GM21423 (cell line): ENCODE measurements at regions not wholly inside any gene's neighbourhood (a gene's known extent, or its start where the extent isn't known, plus 50 kb on each side); places are given as distances from the start of the nearest gene placed in this dataset.
A peak's percentile ranks its signal among the peaks of the same experiment; 100 is the strongest.
"Not testable (repeated sequence)": the region's sequence is repeated elsewhere in the genome, so short reads cannot be mapped to it uniquely, and the experiment has no call there.

Experiments used
- ATAC-seq: cut with Tn5 transposase; IDR thresholded peaks from one replicate; pipeline ENCODE4 v1.9.1; 2021; ENCODE audit warnings: mild to moderate bottlenecking, moderate library complexity; ENCODE audit not compliant: unreplicated experiment

- no peak for ATAC-seq
These were observed 57.0 kb downstream of the PCDH20 start for GRCh38 chr13:61358599-61358998.

GRCh38 chr13:61350341-61350740 lies 65.3 kb downstream of the PCDH20 start:
- ATAC-seq, result no peak

GRCh38 chr13:61339054-61339621 lies 76.5 kb downstream of the PCDH20 start:
- ATAC-seq, result no peak

- ATAC-seq, result no peak
These were observed 99.0 kb downstream of the PCDH20 start for GRCh38 chr13:61316647-61317046.

GRCh38 chr13:61294467-61295191 lies 121.0 kb downstream of the PCDH20 start:
- no peak for ATAC-seq

- ATAC-seq, result no peak
These were observed 129.4 kb downstream of the PCDH20 start for GRCh38 chr13:61286148-61286745.

- no peak for ATAC-seq
These were observed 137.9 kb downstream of the PCDH20 start for GRCh38 chr13:61277586-61278276.

- no peak for ATAC-seq
These were observed 138.6 kb downstream of the PCDH20 start for GRCh38 chr13:61277088-61277487.

- ATAC-seq, result no peak
These were observed 139.2 kb downstream of the PCDH20 start for GRCh38 chr13:61276401-61276800.

- ATAC-seq, result no peak
These were observed 139.9 kb downstream of the PCDH20 start for GRCh38 chr13:61275736-61276135.

- ATAC-seq, result no peak
These were observed 140.4 kb downstream of the PCDH20 start for GRCh38 chr13:61275251-61275650.

- ATAC-seq, result not testable (repeated sequence)
These were observed 148.8 kb downstream of the PCDH20 start for GRCh38 chr13:61266896-61267295.

GRCh38 chr13:61261746-61262472 lies 153.7 kb downstream of the PCDH20 start:
- no peak for ATAC-seq

- ATAC-seq, result no peak
These were observed 157.5 kb downstream of the PCDH20 start for GRCh38 chr13:61258185-61258584.

GRCh38 chr13:61255040-61255796 lies 160.4 kb downstream of the PCDH20 start:
- ATAC-seq, result no peak

- no peak for ATAC-seq
These were observed 162.4 kb downstream of the PCDH20 start for GRCh38 chr13:61253105-61253877.

GRCh38 chr13:61252213-61252612 lies 163.4 kb downstream of the PCDH20 start:
- no peak for ATAC-seq

GRCh38 chr13:61247149-61247936 lies 168.3 kb downstream of the PCDH20 start:
- ATAC-seq, result peak; percentile 63

GRCh38 chr13:61246351-61246750 lies 169.3 kb downstream of the PCDH20 start:
- ATAC-seq, result no peak
